HepG2 (cell line): ENCODE measurements at regions not wholly inside any gene's neighbourhood (a gene's known extent, or its start where the extent isn't known, plus 50 kb on each side); places are given as distances from the start of the nearest gene placed in this dataset.

Experiments
- ATAC-seq: fragments of 200-7000 bp; cut with Tn5 transposase; 3 replicates; pipeline ENCODE4 v1.9.1; 2020; ENCODE audit warnings: mild to moderate bottlenecking, moderate library complexity
- BruUV-seq: library from RNA; stranded (reverse); fragments of 400-500 nt; replicated peaks from 2 replicates; lab custom pipeline; 2021; lab: Mats Ljungman, UMichigan
- CTCF ChIA-PET: fragments of 300-600 bp; formaldehyde crosslinking; extraction: SDS; loops from one replicate; lab custom pipeline; 2021; ENCODE audit warnings: low total read pairs, inconsistent platforms, low intra/inter-chr PET ratio; lab: Yijun Ruan, JAX
- POLR2A ChIA-PET: fragments of 350-600 bp; sonication (Branson Sonifier 250); formaldehyde crosslinking; loops from one replicate; lab custom pipeline; 2020; ENCODE audit warnings: antibody characterized with exemption, inconsistent platforms; lab: Yijun Ruan, JAX
- DNase-seq: peaks from one replicate; pipeline ENCODE4 v3.0.0-alpha.2; 2015; ENCODE audit warnings: low spot score
- FAIRE-seq: peaks from 3 replicates; lab custom pipeline; 2011; peaks lifted over from hg19 to GRCh38; lab: Jason Lieb, UNC
- H2AFZ ChIP-seq: one replicate; pipeline ENCODE4 v1.6.1; 2011; ENCODE audit warnings: low read length, inconsistent platforms
- H3K27ac ChIP-seq: fragments of 300-600 bp; 3 replicates; pipeline ENCODE4 v1.8.0; 2011; ENCODE audit warnings: mixed run types, mild to moderate bottlenecking, mixed read lengths, low read length, inconsistent platforms; ENCODE audit not compliant: insufficient read depth; ENCODE audit errors: extremely low read length
- H3K27me3 ChIP-seq, 2 experiments: fragments of 200-600 bp in 1 of 2; 2 replicates in 1 of 2; 3 replicates in 1 of 2; pipeline versions ENCODE4 v1.6.0 to v1.8.0; 2011; ENCODE audit warnings: low read length in 2 of 2, mild to moderate bottlenecking in 2 of 2, moderate library complexity in 2 of 2, inconsistent platforms in 1 of 2; ENCODE audit not compliant: insufficient read depth in 2 of 2, control insufficient read depth in 1 of 2
- H3K36me3 ChIP-seq, 2 experiments: fragments of 200-600 bp in 1 of 2; replicated peaks in 1 of 2; 2 replicates in 1 of 2; 3 replicates in 1 of 2; pipeline versions ENCODE4 v1.5.1 to v1.8.0; 2011; ENCODE audit warnings: low read length in 2 of 2, inconsistent platforms in 1 of 2; ENCODE audit not compliant: insufficient read depth in 2 of 2, control insufficient read depth in 1 of 2
- H3K4me1 ChIP-seq: 2 replicates; pipeline ENCODE4 v1.5.1; 2012; ENCODE audit warnings: low read length, inconsistent platforms; ENCODE audit not compliant: insufficient read depth
- H3K4me2 ChIP-seq: 2 replicates; pipeline ENCODE4 v1.6.0; 2011; ENCODE audit warnings: low read depth, low read length, inconsistent platforms
- H3K4me3 ChIP-seq, 3 experiments: fragments of 200-600 bp in 1 of 3; sonication (generic), shearing (Covaris generic) in 1 of 3; replicated peaks in 1 of 3; 2 replicates each; pipeline ENCODE4 v1.5.1; 2011 to 2016; ENCODE audit warnings: low read length in 3 of 3, inconsistent platforms in 2 of 3, low read depth in 2 of 3, mild to moderate bottlenecking in 2 of 3, control low read depth in 1 of 3, mixed read lengths in 1 of 3; ENCODE audit not compliant: insufficient read depth in 1 of 3
- H3K79me2 ChIP-seq: one replicate; pipeline ENCODE4 v1.6.1; 2011; ENCODE audit warnings: low read length, inconsistent platforms; ENCODE audit not compliant: insufficient read depth
- H3K9ac ChIP-seq: 2 replicates; pipeline ENCODE4 v1.6.0; 2011; ENCODE audit warnings: mild to moderate bottlenecking, low read depth, low read length, inconsistent platforms; ENCODE audit not compliant: insufficient read depth
- H3K9me3 ChIP-seq: 2 replicates; pipeline ENCODE4 v1.5.1; 2012; ENCODE audit warnings: mild to moderate bottlenecking, low read length
- H4K20me1 ChIP-seq: 2 replicates; pipeline ENCODE4 v1.6.0; 2011; ENCODE audit warnings: inconsistent platforms, mild to moderate bottlenecking, low read length, moderate library complexity; ENCODE audit not compliant: insufficient read depth
- ATF4 ChIP-seq, 2 experiments: fragments of 450-650 bp in 1 of 2; sonication (generic) in 1 of 2; formaldehyde crosslinking; IDR thresholded peaks; 2 replicates each; pipeline versions ENCODE4 v1.5.0 to v1.8.0; 2020 to 2022; ENCODE audit warnings: mild to moderate bottlenecking in 1 of 2, missing genetic modification reagents in 1 of 2
- CEBPB ChIP-seq: IDR thresholded peaks from 2 replicates; pipeline ENCODE4 v1.6.1; 2011; ENCODE audit warnings: low read depth, low read length, improper control_type of control experiment, borderline replicate concordance
- GABPA ChIP-seq, 2 experiments: IDR thresholded peaks; 2 replicates each; pipeline ENCODE4 v1.6.1; 2011 to 2016; ENCODE audit warnings: low read depth in 2 of 2, low read length in 1 of 2, missing biosample characterization in 1 of 2, missing genetic modification characterization in 1 of 2
- MEF2D ChIP-seq: sonication (generic); formaldehyde crosslinking; IDR thresholded peaks from 2 replicates; pipeline ENCODE4 v1.5.1; 2020; ENCODE audit warnings: mild to moderate bottlenecking, missing genetic modification reagents
- MNT ChIP-seq: fragments of 450-650 bp; IDR thresholded peaks from 2 replicates; pipeline ENCODE4 v1.6.1; 2016
- RARG ChIP-seq: sonication (generic); formaldehyde crosslinking; IDR thresholded peaks from 2 replicates; pipeline ENCODE4 v1.4.0; 2020; ENCODE audit warnings: low read depth, mild to moderate bottlenecking, missing genetic modification reagents
- RFX5 ChIP-seq: IDR thresholded peaks from 2 replicates; pipeline ENCODE4 v1.6.1; 2011; ENCODE audit warnings: low read depth, low read length, improper control_type of control experiment
- ZNF3 ChIP-seq: IDR thresholded peaks from 2 replicates; pipeline ENCODE4 v1.7.0; 2017; ENCODE audit warnings: inconsistent platforms
- ZNF883 ChIP-seq: sonication (generic); formaldehyde crosslinking; IDR thresholded peaks from 2 replicates; pipeline ENCODE4 v1.5.1; 2020; ENCODE audit warnings: mild to moderate bottlenecking, missing genetic modification reagents; ENCODE audit errors: not compliant biosample characterization
- WGBS: methylation state at CpG from one replicate; pipeline ENCODE4 v1.1.6; 2017; ENCODE audit warnings: low lambda C conversion rate; 5-methylcytosine and 5-hydroxymethylcytosine counted together
- in situ Hi-C: cut with HindIII; loops from 2 replicates; pipeline ENCODE4 v1.10.0; 2017; ENCODE audit warnings: low pct_unique_long_range_greater_than_20kb; ENCODE audit not compliant: extremely low pct_ligation_motif_present
- intact Hi-C: fragments of 100-400 bp; cut with micrococcal nuclease; formaldehyde crosslinking; loops from one replicate; pipeline ENCODE4 v1.10.0; 2022; ENCODE audit not compliant: unreplicated experiment

- WGBS, result 44% methylated on average over 4 of the region's 4 CpGs
- H3K9me3 ChIP-seq, result no peaks in the 10 kb centered on the region
- H3K27ac ChIP-seq, result no peak overlapping the region
- ChIA-PET CTCF (no interaction called here), POLR2A (no interaction called here)
- no peak overlapping the region for H3K4me3 ChIP-seq
- no peaks in the 10 kb centered on the region for H3K79me2 ChIP-seq
- H2AFZ ChIP-seq, result no peak overlapping the region
- no peaks in the 10 kb centered on the region for H4K20me1 ChIP-seq
- no peaks in the 10 kb centered on the region for H3K4me1 ChIP-seq
- no peak overlapping the region for H3K9ac ChIP-seq
- no peaks in the 10 kb centered on the region; a peak in 1 of 5 replicates for H3K27me3 ChIP-seq
- in situ Hi-C loops, result no loop called here
- no peak overlapping the region for H3K4me2 ChIP-seq
- FAIRE-seq, result no peak
- intact Hi-C loops, result no loop called here
- ATAC-seq, result no peak
- peak; percentile 0 for DNase-seq
- TF ChIP-seq ZNF883 (CRISPR knock-in tag) (no peak), GABPA (IDR thresholded peaks at IDR 0.05; ENCODE audit: low read depth, low read length) (no peak), GABPA (CRISPR knock-in tag; IDR thresholded peaks at IDR 0.05; ENCODE audit: low read depth) (peak; percentile 61)
- no TSS peak for BruUV-seq
- no peaks in the 10 kb centered on the region for H3K36me3 ChIP-seq
These were observed 1358.5 kb upstream of the PCDH9 start for GRCh38 chr13:68588623-68589022.

- DNase-seq (no peak), ATAC-seq (no peak), FAIRE-seq (no peak)
- H3K36me3 ChIP-seq, result no peaks in the 10 kb centered on the region
- no TSS peak for BruUV-seq
- H3K9me3 ChIP-seq, result no peaks in the 10 kb centered on the region
- H3K27me3 ChIP-seq, result no peaks in the 10 kb centered on the region
- intact Hi-C loops, result no loop called here
- in situ Hi-C loops, result no loop called here
- no peak overlapping the region for H3K4me3 ChIP-seq
- no peak overlapping the region for H3K9ac ChIP-seq
- ChIA-PET CTCF (no interaction called here), POLR2A (no interaction called here)
- no peak overlapping the region for H3K4me2 ChIP-seq
- 0% methylated on average over 1 of the region's 1 CpG for WGBS
- no peak overlapping the region for H3K27ac ChIP-seq
- H2AFZ ChIP-seq, result no peak overlapping the region
- no peaks in the 10 kb centered on the region for H3K79me2 ChIP-seq
- H3K4me1 ChIP-seq, result no peaks in the 10 kb centered on the region
- TF ChIP-seq CEBPB (peak; percentile 74; the same call in 1 of the 2 replicates), MNT (no peak), ATF4 (CRISPR knock-in tag; IDR thresholded peaks at IDR 0.05) (no peak), RARG (no peak), RFX5 (no peak), MEF2D (no peak), ZNF3 (CRISPR knock-in tag) (no peak)
- no peaks in the 10 kb centered on the region for H4K20me1 ChIP-seq
These were observed 1354.6 kb upstream of the PCDH9 start for GRCh38 chr13:68584776-68585175.
